ENCODE measurements at regions not wholly inside any gene's neighbourhood (a gene's known extent, or its start where the extent isn't known, plus 50 kb on each side); places are given as distances from the start of the nearest gene placed in this dataset.

DNA sequence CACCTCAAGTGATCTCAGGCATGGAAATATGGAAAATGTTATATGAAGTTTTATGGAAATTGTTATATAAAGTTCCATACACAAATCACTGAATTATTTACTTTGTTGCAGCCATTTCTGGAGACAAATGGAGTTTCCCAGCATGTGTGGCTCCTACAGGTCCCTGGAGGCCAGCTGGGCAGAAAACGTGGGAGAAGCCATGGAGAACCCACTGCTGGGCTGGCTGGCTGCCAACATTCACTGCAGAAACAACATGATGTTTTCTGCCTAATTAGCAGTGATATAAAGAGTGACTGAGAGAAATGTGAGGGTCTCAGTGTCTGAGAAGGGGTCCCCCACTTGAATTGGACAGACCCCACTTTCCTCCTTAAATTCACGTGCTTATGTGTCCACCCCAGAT is 208.8 kb upstream of the IRX2 start:
- no peak for DNase-seq (ENCODE audit: extremely low read depth, low read depth)

DNA sequence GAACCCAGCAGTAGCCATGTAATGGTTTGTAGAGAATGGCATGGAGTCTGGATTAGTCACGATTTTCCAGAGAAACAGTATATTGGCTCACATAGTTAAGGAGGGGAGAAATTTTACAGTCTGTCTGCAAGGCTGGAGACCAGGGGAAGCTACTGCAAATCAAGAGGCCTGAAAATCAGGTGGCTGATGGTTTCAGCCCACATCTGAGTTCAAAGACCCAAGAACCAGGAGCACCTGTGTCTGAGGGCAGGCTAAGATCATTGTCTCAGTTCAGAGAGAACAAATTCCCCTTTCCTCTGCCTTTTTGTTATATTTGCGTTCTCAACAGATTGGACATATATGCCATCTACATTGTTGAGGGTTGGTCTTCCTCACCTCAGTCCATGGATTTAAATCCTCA is 207.5 kb upstream of the IRX2 start:
- no peak for DNase-seq (ENCODE audit: extremely low read depth, low read depth)

DNA sequence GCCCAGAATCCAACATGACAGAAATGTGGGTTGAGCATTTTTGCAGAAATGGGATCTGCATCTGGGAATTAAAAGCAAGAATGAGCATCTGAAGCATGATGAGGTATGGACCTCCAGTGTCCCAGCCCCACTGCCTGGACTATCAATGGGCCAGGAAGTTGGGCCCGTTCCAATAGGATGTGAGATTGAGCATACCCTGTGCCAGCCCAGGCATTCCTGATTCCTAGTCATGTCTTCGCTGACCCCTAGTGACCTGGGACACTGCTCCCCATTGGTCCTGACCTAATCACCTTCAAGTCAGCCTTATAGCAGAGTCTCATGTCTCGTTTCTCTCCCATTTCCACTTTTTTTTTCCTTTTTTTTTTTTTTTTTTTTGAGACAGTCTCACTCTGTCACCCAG is 197.4 kb upstream of the IRX2 start:
- DNase-seq (ENCODE audit: extremely low read depth, low read depth) = no peak

DNA sequence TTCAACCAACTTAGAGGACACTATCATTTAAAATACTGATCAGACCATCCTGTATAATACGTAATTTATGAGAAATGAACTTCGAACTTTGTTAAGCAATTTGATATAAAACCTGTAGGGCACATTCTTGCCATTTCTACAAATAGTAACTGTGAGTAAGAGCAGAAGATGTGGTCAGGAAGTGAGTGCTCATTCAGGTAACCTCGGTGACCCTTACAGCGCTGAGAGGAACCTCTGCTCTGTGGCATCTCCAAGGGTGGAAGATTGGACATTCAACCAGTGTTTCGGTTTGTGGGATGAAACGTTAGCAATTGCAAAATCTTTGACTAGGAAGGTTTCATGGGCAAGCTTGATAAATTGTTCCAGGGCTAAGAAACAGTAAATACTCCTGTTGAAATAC is 194.8 kb upstream of the IRX2 start:
- DNase-seq (ENCODE audit: extremely low read depth, low read depth) = no peak

DNA sequence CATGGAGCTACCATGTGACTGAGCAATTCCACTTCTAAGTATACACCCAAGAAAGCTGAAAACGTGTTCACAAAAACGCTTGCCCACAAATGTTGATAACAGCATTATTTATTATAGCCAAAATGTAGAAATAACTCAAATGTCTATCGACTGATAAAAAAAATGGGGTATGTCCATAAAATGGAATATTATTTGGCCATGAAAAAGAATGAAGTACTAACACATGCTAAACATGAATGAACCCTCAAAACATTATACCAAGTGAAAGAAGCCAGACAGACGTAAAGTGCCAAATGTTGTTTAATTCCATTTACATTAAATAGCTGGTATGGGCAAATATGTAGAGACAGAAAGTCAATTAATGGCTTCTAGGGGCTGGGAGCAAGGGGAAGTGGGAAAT is 184.9 kb upstream of the IRX2 start:
- DNase-seq (ENCODE audit: extremely low read depth, low read depth) = no peak

DNA sequence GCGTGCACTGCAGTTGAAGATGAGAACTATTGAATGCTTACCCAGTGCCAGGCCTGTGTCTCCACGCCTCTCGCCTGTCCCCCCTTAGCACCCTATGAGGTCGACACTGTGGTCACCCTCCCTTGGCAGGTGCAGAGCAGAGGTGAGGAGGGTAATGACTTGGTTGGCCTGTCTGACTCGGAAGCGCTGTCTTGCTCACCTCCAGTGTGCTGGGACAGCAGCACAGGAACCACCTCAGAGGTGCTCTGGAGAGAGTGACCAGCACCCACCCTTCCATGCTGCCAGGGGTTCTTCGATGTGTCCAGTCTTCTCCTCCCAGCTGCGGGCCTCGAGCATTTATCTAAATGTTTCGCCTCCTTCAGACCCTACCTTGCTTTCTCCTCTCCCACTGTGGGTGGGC is 178.3 kb upstream of the IRX2 start:
- DNase-seq (ENCODE audit: extremely low read depth, low read depth) = no peak

DNA sequence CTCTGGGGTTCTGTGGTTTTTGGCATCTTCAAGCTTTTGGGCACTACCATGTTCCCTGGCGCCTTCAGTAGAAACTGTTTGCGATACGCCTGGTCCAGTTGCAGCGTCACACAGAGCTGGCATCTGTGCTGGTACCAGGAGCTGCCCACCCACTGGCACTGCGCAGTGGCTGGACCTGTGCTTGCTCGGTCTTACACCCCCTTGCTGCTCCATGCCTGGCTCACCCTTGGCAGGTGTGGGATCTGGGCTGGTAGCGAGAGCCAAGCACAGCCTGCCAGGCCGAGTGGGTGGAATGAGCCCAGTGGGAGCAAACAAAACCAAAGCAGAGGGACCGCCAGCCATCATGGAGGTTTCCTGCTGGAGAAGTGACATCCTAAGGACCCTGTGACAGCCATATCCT is 170.2 kb upstream of the IRX2 start:
- no peak for DNase-seq (ENCODE audit: extremely low read depth, low read depth)

DNA sequence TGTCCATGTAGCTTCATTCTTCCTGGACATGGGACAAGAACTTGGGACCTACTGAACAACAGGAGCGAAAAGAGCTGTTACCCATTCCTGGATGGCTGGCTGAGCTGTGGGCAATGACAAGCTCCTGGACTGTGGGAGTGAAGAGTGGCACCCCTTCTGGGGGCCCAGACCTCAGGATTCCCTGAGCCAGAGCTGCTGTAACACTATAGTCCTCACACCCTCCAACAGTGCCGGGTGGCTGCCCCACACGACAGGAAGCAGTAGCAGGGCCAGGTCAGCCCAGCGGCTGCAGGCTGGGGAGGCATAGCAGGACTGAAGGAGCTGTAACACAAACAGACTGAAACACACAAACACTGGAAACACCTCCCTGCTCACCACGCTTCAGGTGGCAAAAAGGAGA is 169.7 kb upstream of the IRX2 start:
- DNase-seq (ENCODE audit: extremely low read depth, low read depth) = no peak

DNA sequence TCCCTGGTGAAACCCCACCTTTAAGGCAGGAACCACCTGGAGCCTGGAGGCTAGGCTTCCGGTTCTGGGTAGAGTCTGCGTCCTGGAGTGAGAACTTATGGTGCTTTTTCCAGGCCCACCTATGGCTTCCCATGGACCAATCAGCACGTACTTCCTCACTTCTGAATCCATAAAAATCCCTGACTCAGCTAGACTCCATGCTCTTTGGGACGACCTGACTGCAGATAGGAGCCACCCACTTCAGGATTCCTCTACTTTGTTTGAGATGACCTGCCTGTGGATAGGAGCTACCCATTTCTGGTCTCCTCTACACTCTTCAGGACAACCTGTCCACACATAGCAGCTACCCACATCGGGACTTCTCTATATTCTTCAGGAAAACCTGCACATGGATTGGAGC is 168.8 kb upstream of the IRX2 start:
- no peak for DNase-seq (ENCODE audit: extremely low read depth, low read depth)

DNA sequence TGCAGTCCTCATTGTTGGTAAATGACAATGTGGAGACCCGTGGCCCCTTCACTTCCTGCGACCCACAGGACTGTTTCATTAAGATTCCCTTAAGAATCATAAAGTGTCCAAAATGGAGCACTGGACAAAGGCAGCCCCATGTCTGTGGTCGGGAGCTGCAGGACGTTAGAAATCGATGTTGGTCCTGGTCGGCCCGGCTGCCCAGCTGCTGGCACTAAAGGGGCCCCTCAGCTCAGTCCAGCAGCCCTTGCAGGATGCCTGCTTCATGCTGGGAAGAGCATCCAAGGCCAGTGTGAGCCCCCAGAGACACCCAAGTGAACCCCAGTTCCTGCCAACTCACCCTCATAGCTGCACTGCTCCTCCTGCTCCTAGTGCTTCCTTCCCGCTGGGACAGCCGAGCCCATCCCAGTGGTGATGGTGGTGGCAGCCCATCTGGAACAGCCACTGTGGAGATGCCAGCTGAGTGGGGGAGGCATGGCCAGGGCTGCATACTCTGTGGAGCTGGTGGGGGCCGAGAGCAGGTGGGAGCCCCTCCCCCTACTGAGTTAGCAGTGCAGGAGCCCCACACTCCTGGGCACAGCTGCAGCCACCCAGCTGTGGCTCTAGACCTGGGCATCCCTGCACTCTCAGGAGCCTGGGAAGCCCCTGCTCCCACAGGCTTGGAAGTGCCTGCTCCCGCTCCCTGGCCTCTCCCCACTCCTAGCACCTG is 168.0 kb upstream of the IRX2 start:
- DNase-seq (ENCODE audit: extremely low read depth, low read depth) = no peak

DNA sequence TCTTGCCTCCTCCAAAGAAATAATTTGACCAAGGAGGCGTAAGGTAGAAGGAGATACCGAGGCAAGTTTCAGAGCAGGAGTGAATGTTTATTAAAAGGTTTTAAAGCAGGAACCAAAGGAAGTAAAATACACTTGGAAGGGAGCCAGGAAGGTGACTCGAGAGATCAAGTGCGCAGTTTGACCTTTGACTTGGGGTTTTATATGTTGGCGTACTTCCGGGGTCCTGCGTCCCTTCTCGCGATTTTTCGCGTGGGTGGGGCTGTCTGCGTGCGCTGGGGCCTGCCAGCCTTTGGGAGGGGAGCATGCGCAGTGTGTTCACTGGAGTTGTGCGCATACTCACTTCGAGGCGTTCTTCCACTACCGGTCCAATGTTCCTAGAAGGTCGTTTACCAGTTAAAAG is 166.0 kb upstream of the IRX2 start:
- DNase-seq (ENCODE audit: extremely low read depth, low read depth) = no peak

DNA sequence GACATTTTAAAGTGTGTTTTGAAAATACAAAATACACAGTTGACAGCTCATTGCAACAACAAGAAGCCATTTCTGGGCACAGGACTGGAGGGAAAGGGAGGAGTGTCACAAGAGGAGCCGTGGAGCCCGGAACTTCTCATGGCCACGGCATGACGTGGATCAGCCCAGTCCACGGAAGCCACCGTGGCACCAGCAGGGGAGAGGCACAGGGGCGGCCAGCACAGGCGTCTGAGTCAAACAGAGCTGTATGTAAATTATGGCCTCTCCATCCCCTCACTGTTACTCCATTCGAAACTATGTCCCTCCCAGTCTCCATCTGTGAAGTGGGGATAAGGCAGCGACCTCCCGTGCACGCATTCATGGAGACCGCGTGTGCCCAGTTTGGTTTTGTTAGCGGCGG is 165.6 kb upstream of the IRX2 start:
- DNase-seq (ENCODE audit: extremely low read depth, low read depth) = no peak

DNA sequence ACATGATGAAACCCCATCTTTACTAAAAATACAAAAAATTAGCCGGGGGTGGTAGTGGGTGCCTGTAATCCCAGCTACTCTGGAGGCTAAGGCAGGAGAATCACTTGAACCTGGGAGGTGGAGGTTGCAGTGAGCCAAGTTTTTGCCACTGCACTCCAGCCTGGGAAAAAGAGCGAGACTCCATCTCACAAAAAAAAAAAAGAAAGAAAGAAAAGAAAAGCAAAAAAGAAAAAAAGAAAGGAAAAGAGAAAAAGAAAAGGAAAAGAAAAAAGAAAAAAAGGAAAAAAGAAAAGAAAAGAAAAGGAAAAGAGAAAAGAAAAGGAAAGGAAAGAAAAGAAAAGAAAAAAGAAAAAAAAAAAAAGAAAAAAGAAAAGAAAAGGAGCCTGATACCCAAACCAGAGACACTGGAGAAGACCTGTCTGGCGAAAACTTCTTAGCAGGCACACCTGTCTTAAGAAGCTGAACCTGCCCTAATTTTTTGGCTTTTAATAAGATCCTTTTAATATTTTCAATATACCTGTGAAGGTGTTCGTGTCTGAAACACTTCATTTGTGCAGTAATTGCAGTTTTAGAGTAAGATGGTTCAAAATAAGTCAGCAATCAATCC is 164.7 kb upstream of the IRX2 start:
- no peak for DNase-seq (ENCODE audit: extremely low read depth, low read depth)

DNA sequence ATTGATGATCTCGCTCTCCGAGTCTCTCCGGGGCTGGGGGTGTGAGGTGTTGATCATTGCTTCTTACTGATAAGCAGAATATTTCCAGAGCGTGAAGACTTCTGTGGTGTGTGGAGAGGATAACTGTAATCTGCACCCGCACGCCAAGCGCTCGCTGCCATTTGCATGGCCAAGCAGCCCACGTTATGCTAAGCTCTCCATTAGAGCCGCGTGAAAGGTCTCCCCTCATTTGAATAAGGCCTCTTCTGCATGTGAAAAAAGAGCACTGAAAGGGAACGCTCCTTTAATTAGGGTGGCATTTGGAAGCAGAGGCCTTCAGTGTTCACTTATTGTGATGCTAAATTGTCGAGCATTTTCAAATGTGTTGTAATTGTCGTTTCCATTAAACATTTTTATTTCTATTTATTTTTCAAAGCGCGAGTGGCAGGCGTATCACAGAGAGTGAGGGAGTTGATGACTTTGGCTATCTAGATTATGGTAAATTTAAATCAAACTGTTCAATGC is 163.6 kb upstream of the IRX2 start:
- no peak for DNase-seq (ENCODE audit: extremely low read depth, low read depth)

DNA sequence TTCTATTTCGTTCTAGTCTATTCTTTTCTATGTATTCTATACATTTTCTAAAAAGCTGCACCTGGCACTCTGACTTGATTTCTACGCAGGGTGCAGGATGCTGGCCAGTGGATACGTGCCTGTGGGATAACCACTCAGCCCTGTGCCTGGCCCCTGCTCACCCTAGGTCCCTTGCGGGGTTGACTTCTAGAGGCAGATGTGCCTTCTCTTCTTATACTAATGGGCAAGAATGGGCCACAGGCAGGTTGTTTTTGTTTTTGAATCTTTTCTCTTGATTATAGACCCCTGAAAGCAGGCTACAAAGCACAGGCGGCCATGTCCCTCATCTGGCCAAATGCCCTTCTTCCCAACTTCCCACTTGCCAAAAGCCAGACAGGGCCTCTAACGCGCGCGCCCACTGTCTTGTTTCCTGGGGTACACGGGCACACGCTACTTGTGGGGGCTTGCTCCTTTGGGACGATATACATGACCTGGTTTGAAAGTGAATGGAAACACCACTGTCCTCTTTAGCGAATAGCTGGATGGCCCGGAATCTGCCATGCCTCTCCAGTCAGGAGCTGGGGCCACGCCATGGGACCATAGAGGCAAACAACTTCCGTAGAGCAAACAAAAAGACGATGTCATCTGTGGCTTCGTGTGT is 162.7 kb upstream of the IRX2 start:
- DNase-seq (ENCODE audit: extremely low read depth, low read depth) = no peak

DNA sequence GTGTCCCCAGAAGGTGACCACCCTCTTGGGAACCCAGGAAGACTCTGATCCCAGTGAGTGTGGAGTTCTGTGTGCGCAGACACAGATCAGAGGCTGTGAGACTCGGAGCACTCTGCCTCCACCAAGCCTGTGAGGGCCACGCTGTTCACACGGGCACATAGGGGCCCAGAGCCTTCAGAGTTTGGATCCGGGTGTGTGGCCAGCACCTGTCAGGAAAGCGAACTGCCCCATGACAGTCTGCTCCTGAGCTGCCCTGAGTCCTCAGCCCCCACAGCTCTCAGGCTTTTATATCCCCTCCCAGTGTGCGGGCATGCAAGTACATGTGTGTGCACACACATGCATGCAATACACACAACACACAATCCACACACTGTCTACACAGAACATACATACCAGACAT is 161.8 kb upstream of the IRX2 start:
- DNase-seq (ENCODE audit: extremely low read depth, low read depth) = no peak

DNA sequence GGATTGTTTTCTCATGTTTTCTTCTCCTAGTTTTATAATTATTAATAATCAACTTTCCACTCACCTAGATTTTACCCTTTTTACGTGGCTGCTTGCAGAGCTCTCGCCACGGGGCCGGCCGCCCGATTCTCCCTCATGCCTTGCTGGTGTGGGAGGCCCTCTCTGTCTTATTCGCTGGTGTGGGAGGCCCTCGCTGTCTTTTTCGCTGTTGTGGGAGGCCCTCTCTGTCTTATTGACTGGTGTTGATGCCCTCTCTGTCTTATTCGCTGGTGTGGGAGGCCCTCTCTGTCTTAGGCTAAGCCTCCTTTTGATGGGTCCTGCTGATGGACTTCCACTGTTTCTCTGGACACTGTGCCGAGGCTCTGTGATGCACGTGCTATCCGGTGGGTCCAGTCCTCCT is 161.3 kb upstream of the IRX2 start:
- no peak for DNase-seq (ENCODE audit: extremely low read depth, low read depth)

DNA sequence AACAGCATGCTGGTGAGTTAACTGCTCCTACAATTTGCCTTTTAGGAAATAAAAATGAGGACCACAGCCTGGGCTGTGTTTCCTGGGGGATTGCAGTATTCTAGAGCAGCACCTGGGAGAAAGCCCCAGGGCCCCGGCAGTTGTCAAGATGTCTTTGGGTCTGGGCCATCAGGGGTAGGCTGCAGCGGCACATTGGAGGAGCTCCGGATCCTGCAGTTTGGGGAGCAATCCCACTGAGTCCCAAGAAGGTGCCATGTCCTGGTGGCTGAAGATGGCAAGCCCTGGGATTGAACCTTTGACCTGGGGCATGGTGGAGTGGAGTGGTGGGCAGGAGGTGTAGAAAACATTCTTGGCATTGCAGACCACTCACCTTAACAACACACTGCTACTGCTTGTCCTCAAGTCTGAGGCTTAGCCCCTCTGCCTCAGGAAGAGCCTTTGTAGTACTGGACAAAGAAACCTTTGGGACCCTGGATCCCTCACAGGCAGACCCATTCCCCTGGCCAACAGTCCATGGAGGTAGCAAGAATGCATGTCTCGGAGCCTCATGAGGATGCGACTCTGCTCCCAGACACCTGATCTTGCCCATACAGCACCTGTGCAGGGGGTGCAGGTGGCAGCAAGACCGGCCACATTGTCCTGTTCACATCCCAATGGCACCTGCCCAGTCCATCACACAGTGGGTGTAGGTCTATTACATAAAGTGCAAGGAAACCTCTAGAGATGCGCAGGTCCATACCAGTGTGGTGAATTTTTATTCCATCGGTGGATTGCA is 159.1 kb upstream of the IRX2 start:
- DNase-seq (ENCODE audit: extremely low read depth, low read depth) = no peak

DNA sequence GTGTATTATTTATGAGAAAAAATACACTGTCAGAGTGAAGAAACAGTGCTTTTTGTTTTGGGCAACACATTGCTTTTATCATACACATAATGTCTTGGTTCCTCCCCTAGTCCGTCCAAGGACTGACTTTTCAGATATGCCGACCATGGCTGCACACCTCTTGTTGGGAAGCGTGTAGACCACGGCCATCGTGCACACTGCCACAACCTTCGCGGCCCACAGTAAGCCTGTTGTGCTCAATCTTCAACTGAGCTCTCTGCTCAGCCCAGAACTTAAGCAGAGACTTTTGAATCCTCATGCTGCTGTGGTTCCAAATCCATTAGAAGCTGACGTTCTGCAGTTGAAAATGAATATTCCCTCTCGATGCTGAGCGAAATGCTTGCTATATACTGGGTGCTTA is 157.6 kb upstream of the IRX2 start:
- no peak for DNase-seq (ENCODE audit: extremely low read depth, low read depth)

DNA sequence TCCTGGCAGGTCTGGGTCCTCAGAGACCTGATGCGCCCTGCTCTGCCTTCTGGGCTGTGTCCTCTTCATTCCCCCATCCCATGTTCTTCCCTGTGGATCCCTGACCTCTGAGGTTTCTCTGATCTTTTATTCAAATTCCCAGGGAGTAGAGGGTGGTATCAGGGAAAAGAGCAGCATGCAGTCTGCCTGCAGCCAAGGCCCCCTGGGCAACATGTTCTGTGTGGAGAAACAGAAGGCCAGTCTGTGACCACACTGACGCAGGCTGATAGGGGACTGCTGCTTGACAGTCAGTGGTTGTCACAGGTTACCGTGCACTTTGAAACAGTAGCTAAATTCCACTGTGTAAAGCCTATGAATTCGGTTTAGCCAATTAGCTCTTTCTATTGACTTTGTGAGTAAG is 156.6 kb upstream of the IRX2 start:
- no peak for DNase-seq (ENCODE audit: extremely low read depth, low read depth)

DNA sequence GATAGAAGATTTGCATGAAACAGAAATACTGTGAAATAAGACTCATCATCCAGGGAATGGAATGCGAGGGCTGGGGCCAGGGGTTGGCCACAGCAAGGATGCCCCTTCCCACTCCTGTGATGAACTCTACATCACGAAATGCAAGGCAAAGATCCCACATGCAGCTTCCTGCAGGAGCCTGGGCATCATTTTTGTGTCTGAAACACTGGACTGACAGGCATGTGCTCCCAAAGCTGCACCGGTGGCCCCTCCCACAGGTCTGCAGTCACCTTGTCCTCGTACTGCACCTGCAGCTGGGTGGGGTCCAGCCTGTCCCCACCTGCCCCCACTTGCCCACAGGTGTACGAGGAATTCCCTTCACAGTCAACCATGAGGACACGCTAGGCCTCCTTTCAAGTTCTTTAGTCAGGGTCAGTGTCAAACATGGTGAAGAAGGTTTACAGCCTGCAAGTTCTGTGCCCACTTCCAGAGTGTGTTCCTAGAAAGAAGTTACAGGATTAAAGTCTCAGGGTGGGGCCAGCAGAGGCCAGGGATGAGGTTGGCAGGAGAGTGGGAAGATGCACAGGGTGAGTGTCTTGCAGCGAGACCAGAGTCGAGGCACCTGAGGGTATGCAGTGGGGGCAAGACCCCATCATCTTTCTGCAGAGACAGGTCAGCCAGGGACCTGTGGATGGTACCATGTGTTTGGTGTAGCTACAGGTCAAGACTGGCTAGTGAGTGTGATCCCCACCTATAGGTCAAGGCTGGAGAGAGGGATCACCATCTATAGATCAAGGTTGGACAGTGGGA is 155.0 kb upstream of the IRX2 start:
- DNase-seq (ENCODE audit: extremely low read depth, low read depth) = no peak

Data from NCI-H460 (cell line).